ENCODE measurements at regions not wholly inside any gene's neighbourhood (a gene's known extent, or its start where the extent isn't known, plus 50 kb on each side); places are given as distances from the start of the nearest gene placed in this dataset.

- H3K79me2 ChIP-seq (ENCODE audit: insufficient read depth, low read depth, low read length) = no peaks in the 10 kb centered on the region
- TF ChIP-seq CTCF (conservative IDR thresholded peaks at IDR 0.05; ENCODE audit: low read length) (no peak), EZH2phosphoT487 (IDR thresholded peaks at IDR 0.05; ENCODE audit: borderline replicate concordance, low read depth, low read length) (no peak)
- no peaks in the 10 kb centered on the region for H4K20me1 ChIP-seq (ENCODE audit: insufficient read depth, low read length)
- no TSS peak for BruUV-seq (replicated peaks)
- no peak overlapping the region for H3K4me2 ChIP-seq (ENCODE audit: low read length)
- no peak overlapping the region for H3K27ac ChIP-seq (ENCODE audit: low read depth, low read length, poor library complexity, severe bottlenecking)
- POLR2A ChIA-PET = no interaction called here
- H3K9me3 ChIP-seq (ENCODE audit: low read length) = no peaks in the 10 kb centered on the region
- CTCF ChIA-PET (ENCODE audit: unreplicated experiment) = no interaction called here
- H3K4me1 ChIP-seq (ENCODE audit: insufficient read depth, low read length, poor library complexity, severe bottlenecking) = no peaks in the 10 kb centered on the region
- intact Hi-C loops (cut with micrococcal nuclease; ENCODE audit: unreplicated experiment) = no loop called here
- no peaks in the 10 kb centered on the region for H3K36me3 ChIP-seq (ENCODE audit: insufficient read depth, low read length)
- no peak overlapping the region for H2AFZ ChIP-seq (ENCODE audit: low read length)
- no peak overlapping the region for H3K4me3 ChIP-seq (ENCODE audit: low read depth, low read length, poor library complexity, severe bottlenecking)
- no peak for DNase-seq (ENCODE audit: low spot score)
- no peaks in the 10 kb centered on the region for H3K9me2 ChIP-seq (ENCODE audit: insufficient read depth, low read length)
Observed at GRCh38 chrX:3451571-3451970, 105.1 kb upstream of the MXRA5 start.

DNA sequence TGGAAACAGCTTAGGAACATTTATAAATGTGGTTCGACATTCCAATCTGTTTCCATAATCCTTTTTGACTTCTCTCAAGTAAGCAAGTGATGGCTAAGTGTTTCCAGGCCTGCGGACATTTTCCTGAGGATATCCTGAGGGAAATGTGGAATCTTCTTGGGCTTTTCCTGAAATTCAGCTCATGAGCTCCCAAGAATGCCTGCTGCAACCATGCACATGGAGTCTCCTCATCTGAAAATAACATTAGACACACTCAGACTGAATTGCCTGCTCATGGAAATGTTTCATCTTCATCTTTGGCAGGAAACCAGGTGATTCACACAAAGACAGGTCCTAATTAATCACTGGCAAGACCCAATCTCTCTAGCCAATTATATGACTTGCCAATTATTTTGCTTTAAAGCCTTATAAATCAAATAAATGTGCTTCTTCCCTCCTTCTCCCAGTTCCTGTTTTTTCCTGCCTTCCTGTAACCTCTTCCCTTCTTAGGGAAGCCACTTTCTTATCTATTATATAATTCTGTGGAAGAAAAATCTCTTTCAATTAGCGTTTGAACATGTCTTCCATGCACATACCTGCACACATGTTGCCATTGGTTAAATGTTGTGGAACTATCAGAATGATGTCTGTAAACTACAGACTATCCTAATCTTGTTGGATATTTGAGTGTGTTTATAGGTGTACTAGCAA is 104.6 kb upstream of the MXRA5 start:
- Histone ChIP-seq H3K4me3 (ENCODE audit: low read depth, low read length, poor library complexity, severe bottlenecking) (no peak overlapping the region), H3K79me2 (ENCODE audit: insufficient read depth, low read depth, low read length) (no peaks in the 10 kb centered on the region), H2AFZ (ENCODE audit: low read length) (no peak overlapping the region), H3K4me2 (ENCODE audit: low read length) (no peak overlapping the region), H4K20me1 (ENCODE audit: insufficient read depth, low read length) (no peaks in the 10 kb centered on the region), H3K36me3 (ENCODE audit: insufficient read depth, low read length) (no peaks in the 10 kb centered on the region), H3K9me3 (ENCODE audit: low read length) (no peaks in the 10 kb centered on the region), H3K27ac (ENCODE audit: low read depth, low read length, poor library complexity, severe bottlenecking) (no peak overlapping the region), H3K9me2 (ENCODE audit: insufficient read depth, low read length) (no peaks in the 10 kb centered on the region), H3K4me1 (ENCODE audit: insufficient read depth, low read length, poor library complexity, severe bottlenecking) (no peaks in the 10 kb centered on the region)
- ChIA-PET POLR2A (no interaction called here), CTCF (ENCODE audit: unreplicated experiment) (no interaction called here)
- no peak for TF ChIP-seq CTCF (conservative IDR thresholded peaks at IDR 0.05; ENCODE audit: low read length)
- no peak for TF ChIP-seq EZH2phosphoT487 (IDR thresholded peaks at IDR 0.05; ENCODE audit: borderline replicate concordance, low read depth, low read length)
- no TSS peak for BruUV-seq (replicated peaks)
- no peak for DNase-seq (ENCODE audit: low spot score)
- intact Hi-C loops (cut with micrococcal nuclease; ENCODE audit: unreplicated experiment) = no loop called here

DNA sequence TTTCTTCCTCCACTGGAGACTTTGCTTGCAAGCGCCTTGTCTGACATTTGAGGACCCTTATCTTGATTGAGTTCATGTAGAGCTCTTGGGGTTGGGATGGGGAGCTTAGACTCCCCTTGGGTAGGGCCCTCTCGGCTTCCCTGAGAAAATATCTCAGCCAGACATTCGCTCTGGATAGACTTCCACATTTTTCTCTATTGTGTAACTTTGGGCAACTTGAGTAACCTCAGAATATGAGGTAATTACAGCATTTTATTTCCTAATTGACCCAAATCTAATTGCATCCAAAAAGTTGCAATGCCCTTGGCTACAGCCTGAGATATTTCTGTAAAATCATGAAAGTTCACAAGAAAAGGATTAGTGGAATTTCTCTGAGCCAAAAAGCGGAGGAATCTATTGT is 102.8 kb upstream of the MXRA5 start:
- ChIA-PET CTCF (ENCODE audit: unreplicated experiment) (no interaction called here), POLR2A (no interaction called here)
- Histone ChIP-seq H3K9me3 (ENCODE audit: low read length) (no peaks in the 10 kb centered on the region), H2AFZ (ENCODE audit: low read length) (no peak overlapping the region), H3K36me3 (ENCODE audit: insufficient read depth, low read length) (no peaks in the 10 kb centered on the region), H3K4me1 (ENCODE audit: insufficient read depth, low read length, poor library complexity, severe bottlenecking) (no peaks in the 10 kb centered on the region), H3K4me2 (ENCODE audit: low read length) (no peak overlapping the region), H4K20me1 (ENCODE audit: insufficient read depth, low read length) (no peaks in the 10 kb centered on the region), H3K79me2 (ENCODE audit: insufficient read depth, low read depth, low read length) (no peaks in the 10 kb centered on the region), H3K9me2 (ENCODE audit: insufficient read depth, low read length) (no peaks in the 10 kb centered on the region), H3K27ac (ENCODE audit: low read depth, low read length, poor library complexity, severe bottlenecking) (no peak overlapping the region), H3K4me3 (ENCODE audit: low read depth, low read length, poor library complexity, severe bottlenecking) (no peak overlapping the region)
- DNase-seq (ENCODE audit: low spot score) = no peak
- intact Hi-C loops (cut with micrococcal nuclease; ENCODE audit: unreplicated experiment) = no loop called here
- BruUV-seq (replicated peaks) = no TSS peak
- TF ChIP-seq CTCF (conservative IDR thresholded peaks at IDR 0.05; ENCODE audit: low read length) (no peak), EZH2phosphoT487 (IDR thresholded peaks at IDR 0.05; ENCODE audit: borderline replicate concordance, low read depth, low read length) (no peak)

Data from OCI-LY7 (cell line).